Small intestine (tissue), 7 donors: ENCODE measurements at regions not wholly inside any gene's neighbourhood (a gene's known extent, or its start where the extent isn't known, plus 50 kb on each side); places are given as distances from the start of the nearest gene placed in this dataset.

ENCODE experiments used
- DNase-seq, 2 donors: peaks; one replicate each; pipeline versions ENCODE4 v3.0.0 to v3.0.0-alpha.2; 2013
- FAIRE-seq: peaks from 2 replicates; lab custom pipeline; 2012; peaks lifted over from hg19 to GRCh38; lab: Jason Lieb, UNC
- H3K27ac ChIP-seq, 3 donors: one replicate each; pipeline ENCODE4 v1.5.1; 2013; ENCODE audit warnings: low read length in 2 of 3, mild to moderate bottlenecking in 2 of 3, control low read depth in 1 of 3, inconsistent platforms in 1 of 3, low read depth in 1 of 3, moderate library complexity in 1 of 3
- H3K27me3 ChIP-seq, 3 donors: one replicate each; pipeline ENCODE4 v1.6.1; 2013; ENCODE audit warnings: low read length in 3 of 3, inconsistent platforms in 1 of 3; ENCODE audit not compliant: control insufficient read depth in 3 of 3, insufficient read depth in 3 of 3
- H3K36me3 ChIP-seq, 3 donors: one replicate each; pipeline ENCODE4 v1.6.1; 2013; ENCODE audit warnings: low read length in 3 of 3, inconsistent platforms in 1 of 3, low read depth in 1 of 3, mild to moderate bottlenecking in 1 of 3, moderate library complexity in 1 of 3; ENCODE audit not compliant: control insufficient read depth in 3 of 3, insufficient read depth in 2 of 3
- H3K4me1 ChIP-seq, 3 donors: one replicate each; pipeline ENCODE4 v1.6.1; 2013; ENCODE audit warnings: low read length in 2 of 3, inconsistent platforms in 1 of 3, low read depth in 1 of 3, mild to moderate bottlenecking in 1 of 3, moderate library complexity in 1 of 3; ENCODE audit not compliant: control insufficient read depth in 3 of 3, insufficient read depth in 2 of 3
- H3K4me3 ChIP-seq, 3 donors: one replicate each; pipeline ENCODE4 v1.5.1; 2013; ENCODE audit warnings: low read length in 3 of 3, control low read depth in 1 of 3, inconsistent platforms in 1 of 3, low read depth in 1 of 3, mild to moderate bottlenecking in 1 of 3, moderate library complexity in 1 of 3
- H3K9me3 ChIP-seq, 2 donors: one replicate each; pipeline ENCODE4 v1.6.1; 2013; ENCODE audit warnings: low read depth in 1 of 2, low read length in 1 of 2; ENCODE audit not compliant: control insufficient read depth in 2 of 2, insufficient read depth in 1 of 2
- WGBS, 3 donors: extraction: QIAGEN DNeasy Blood & Tissue Kit; methylation state at CpG; one replicate each; pipeline ENCODE4 v1.1.7; 2013; 5-methylcytosine and 5-hydroxymethylcytosine counted together
- donor health status: healthy with polysubstance abuse.
- donor health status: control.
- donor health status: control.
- donor health status: Bipolar disorder and iron deficiency.
- donor health status: healthy.

GRCh38 chr11:90380206-90380605 is 157.4 kb upstream of the CHORDC1 start:
- H3K36me3 ChIP-seq = no peaks in the 10 kb centered on the region
- no peak overlapping the region for H3K27ac ChIP-seq
- no peaks in the 10 kb centered on the region for H3K4me1 ChIP-seq
- WGBS, 3 donors = 68 to 87% (median 81%) methylated on average over 5 of the region's 5 CpGs
- no peak overlapping the region for H3K4me3 ChIP-seq
- no peaks in the 10 kb centered on the region for H3K27me3 ChIP-seq
- FAIRE-seq (no peak), DNase-seq (no peak)
- H3K9me3 ChIP-seq = peaks cover 0 to 3% of the 10 kb centered on the region in 2 donors

- Histone ChIP-seq H3K4me1 (no peaks in the 10 kb centered on the region), H3K36me3 (no peaks in the 10 kb centered on the region), H3K9me3 (no peaks in the 10 kb centered on the region), H3K27ac (no peak overlapping the region), H3K27me3 (no peaks in the 10 kb centered on the region), H3K4me3 (no peak overlapping the region)
- FAIRE-seq = peak; percentile 49
- 51 to 64% (median 53%) methylated on average over 2 of the region's 2 CpGs for WGBS, 3 donors
- DNase-seq = no peak
Measured at GRCh38 chr11:90373971-90374370, 151.1 kb upstream of the CHORDC1 start.

DNA sequence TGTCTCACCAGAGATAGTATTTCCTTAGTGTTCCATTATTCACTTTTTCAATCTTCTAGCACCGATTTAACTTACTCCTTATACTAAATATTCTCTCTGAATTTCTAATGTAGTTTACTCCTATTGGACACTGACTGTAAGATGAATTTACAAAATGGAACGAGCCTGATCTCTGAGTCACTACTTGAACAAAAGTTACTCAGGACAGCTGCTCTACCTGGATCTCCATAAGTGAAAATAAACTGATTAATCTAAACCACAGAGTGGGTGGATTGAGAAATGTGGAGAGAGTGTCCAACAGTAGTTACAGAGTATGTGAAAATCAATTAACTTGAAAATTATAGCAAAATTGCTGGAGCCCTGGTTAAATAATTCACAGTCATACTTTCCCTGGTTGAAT is 141.7 kb upstream of the CHORDC1 start:
- no peak for DNase-seq
- WGBS, 3 donors = 58 to 76% (median 62%) methylated on average over 2 of the region's 2 CpGs
- no peaks in the 10 kb centered on the region for H3K9me3 ChIP-seq
- H3K4me1 ChIP-seq = no peaks in the 10 kb centered on the region
- H3K27me3 ChIP-seq = no peaks in the 10 kb centered on the region
- no peak for FAIRE-seq
- no peaks in the 10 kb centered on the region for H3K36me3 ChIP-seq
- no peak overlapping the region for H3K4me3 ChIP-seq
- H3K27ac ChIP-seq = no peak overlapping the region

- 14 to 55% (median 15%) methylated on average over 1 of the region's 1 CpG for WGBS, 3 donors
- no peak overlapping the region for H3K4me3 ChIP-seq
- no peak for FAIRE-seq
- no peaks in the 10 kb centered on the region for H3K27me3 ChIP-seq
- no peaks in the 10 kb centered on the region for H3K4me1 ChIP-seq
- no peaks in the 10 kb centered on the region for H3K9me3 ChIP-seq
- DNase-seq = no peak
- no peak overlapping the region for H3K27ac ChIP-seq
- no peaks in the 10 kb centered on the region for H3K36me3 ChIP-seq
Measured at GRCh38 chr11:90363739-90364138, 140.9 kb upstream of the CHORDC1 start.

DNA sequence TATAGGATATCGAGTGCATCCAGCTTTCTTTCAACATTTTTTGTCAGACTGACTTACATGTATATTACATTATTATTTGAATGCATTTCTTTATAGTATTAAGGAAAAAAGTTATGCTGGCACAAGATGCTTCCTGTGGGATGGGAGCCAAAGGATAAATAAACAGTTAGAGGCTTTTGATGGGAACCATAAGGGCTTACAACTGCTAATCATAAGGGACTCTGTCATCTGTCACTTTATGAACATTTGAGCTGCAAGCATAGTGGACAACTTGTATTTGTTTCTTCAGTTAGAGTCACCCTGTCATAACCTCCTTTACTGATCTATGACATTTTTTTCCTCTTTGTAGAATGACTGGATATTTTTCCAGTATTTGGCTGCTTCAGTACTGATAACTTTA is 132.4 kb upstream of the CHORDC1 start:
- 53 to 85% (median 76%) methylated on average over 1 of the region's 1 CpG for WGBS, 3 donors
- FAIRE-seq = no peak
- Histone ChIP-seq H3K36me3 (no peaks in the 10 kb centered on the region), H3K27me3 (no peaks in the 10 kb centered on the region), H3K9me3 (no peaks in the 10 kb centered on the region), H3K27ac (no peak overlapping the region), H3K4me1 (no peaks in the 10 kb centered on the region), H3K4me3 (no peak overlapping the region)
- no peak for DNase-seq

DNA sequence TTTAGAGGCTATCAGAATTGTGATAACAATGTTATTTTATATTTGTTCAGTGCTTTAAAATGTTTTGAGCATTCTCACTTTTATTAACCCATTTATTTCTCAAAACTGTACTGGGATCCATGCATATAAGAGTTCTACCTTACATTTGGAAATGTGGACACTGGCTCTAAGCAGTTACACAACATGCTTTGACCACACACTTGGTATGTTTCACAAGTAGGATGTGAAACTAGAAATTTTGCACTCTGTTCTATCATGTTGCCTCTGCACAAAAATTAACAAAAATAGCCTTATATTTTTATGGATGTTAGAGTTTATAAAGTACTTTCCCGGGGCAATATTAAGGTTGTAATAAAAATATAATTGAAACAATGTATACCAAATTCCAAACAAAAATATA is 126.9 kb upstream of the CHORDC1 start:
- FAIRE-seq = no peak
- WGBS, 3 donors = 80 to 90% (median 86%) methylated on average over 1 of the region's 1 CpG

DNA sequence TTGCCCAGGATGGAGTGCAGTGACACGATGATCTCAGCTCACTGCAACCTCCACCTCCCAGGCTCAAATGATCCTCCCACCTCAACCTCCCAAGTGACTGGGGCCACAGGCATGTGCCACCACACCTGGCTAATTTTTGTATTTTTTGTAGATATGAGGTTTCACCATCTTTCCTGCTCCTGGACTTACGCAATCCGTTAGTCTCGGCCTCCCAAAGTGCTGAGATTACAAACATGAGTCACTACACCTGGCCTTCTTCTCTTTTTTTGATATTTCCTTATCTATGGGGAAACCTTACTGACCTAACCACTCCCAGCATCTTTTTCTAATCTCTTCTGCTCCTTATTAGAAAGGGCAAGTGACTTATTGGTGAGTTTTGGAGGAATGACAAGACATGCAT is 121.7 kb upstream of the CHORDC1 start:
- WGBS, 3 donors = 32 to 69% (median 50%) methylated on average over 4 of the region's 4 CpGs
- Histone ChIP-seq H3K27me3 (no peaks in the 10 kb centered on the region), H3K4me1 (no peaks in the 10 kb centered on the region), H3K36me3 (no peaks in the 10 kb centered on the region), H3K4me3 (no peak overlapping the region), H3K27ac (no peak overlapping the region), H3K9me3 (no peaks in the 10 kb centered on the region)
- DNase-seq (no peak), FAIRE-seq (no peak)

More for the DNA sequence above, 126.9 kb upstream of the CHORDC1 start:
- DNase-seq = no peak
- Histone ChIP-seq H3K4me1 (no peaks in the 10 kb centered on the region), H3K27me3 (no peaks in the 10 kb centered on the region), H3K36me3 (no peaks in the 10 kb centered on the region), H3K4me3 (no peak overlapping the region), H3K9me3 (no peaks in the 10 kb centered on the region), H3K27ac (no peak overlapping the region)

- no peaks in the 10 kb centered on the region for H3K36me3 ChIP-seq
- no peak overlapping the region for H3K4me3 ChIP-seq
- DNase-seq (no peak), FAIRE-seq (no peak)
- no peaks in the 10 kb centered on the region for H3K4me1 ChIP-seq
- H3K27me3 ChIP-seq = no peaks in the 10 kb centered on the region
- WGBS, 3 donors = 38 to 52% (median 40%) methylated on average over 2 of the region's 2 CpGs
- no peaks in the 10 kb centered on the region for H3K9me3 ChIP-seq
- no peak overlapping the region for H3K27ac ChIP-seq
Measured at GRCh38 chr11:90343673-90344072, 120.8 kb upstream of the CHORDC1 start.

DNA sequence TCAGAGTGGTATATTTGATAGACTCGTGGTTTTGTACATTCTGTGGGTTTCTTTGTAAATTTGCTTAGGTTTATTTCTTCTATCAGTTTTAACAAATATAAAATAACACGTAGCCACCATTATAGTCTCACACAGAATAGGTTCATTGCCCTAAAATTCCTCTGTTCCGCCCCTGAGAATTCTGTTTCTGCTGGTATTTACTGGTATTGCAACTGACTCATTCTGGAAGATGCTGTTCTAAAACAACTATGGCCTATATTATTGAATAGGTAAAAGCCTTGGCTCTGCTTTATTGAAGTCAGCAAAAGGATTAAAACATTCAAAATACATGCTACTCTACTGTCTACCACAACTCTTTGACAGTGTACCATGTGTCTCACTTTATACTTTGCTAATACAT is 119.1 kb upstream of the CHORDC1 start:
- FAIRE-seq (no peak), DNase-seq (no peak)
- Histone ChIP-seq H3K4me1 (no peaks in the 10 kb centered on the region), H3K9me3 (no peaks in the 10 kb centered on the region), H3K27me3 (no peaks in the 10 kb centered on the region), H3K4me3 (no peak overlapping the region), H3K36me3 (no peaks in the 10 kb centered on the region), H3K27ac (no peak overlapping the region)
- 67 to 78% (median 78%) methylated on average over 3 of the region's 3 CpGs for WGBS, 3 donors
